SK-MEL-5 (cell line): ENCODE measurements at regions not wholly inside any gene's neighbourhood (a gene's known extent, or its start where the extent isn't known, plus 50 kb on each side); places are given as distances from the start of the nearest gene placed in this dataset.
"Not testable (repeated sequence)": the region's sequence is repeated elsewhere in the genome, so short reads cannot be mapped to it uniquely, and the experiment has no call there.

ENCODE experiments used
- DNase-seq: peaks from one replicate; pipeline ENCODE4 v3.0.0-alpha.2; 2016; ENCODE audit warnings: low read depth, low spot score
- in situ Hi-C: cut with HindIII; loops from 2 replicates; pipeline ENCODE4 v1.10.0; 2016; ENCODE audit warnings: low sequenced_read_pairs, high pct_unique_total_duplicates, low pct_unique_long_range_greater_than_20kb

- DNase-seq = peak; percentile 57
- in situ Hi-C loops = no loop called here
These were observed 195.1 kb downstream of the KCNS3 start for GRCh38 chr2:18073601-18074000.

- peak; percentile 94 for DNase-seq
- in situ Hi-C loops = no loop called here
These were observed 189.3 kb downstream of the KCNS3 start for GRCh38 chr2:18067588-18068384.

DNA sequence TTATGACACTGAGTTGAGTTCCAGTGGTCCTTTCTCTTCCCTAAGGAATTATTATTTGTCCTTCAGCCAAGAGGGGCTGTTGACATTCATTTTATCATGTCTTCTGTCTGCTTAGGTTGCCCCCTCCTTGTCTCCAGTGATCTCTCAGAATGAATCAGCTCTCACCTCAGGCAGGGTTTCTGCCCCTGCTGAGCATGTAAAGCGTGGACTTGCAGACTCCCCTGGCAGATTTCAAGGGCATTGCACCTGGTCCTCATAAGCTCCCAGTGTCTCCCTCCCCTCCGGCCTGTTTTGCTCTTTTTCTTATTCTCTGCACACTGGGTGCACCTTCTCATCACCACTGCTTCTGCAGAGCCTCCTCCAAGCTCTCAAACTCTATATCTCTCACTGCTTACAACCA lies 188.4 kb downstream of the KCNS3 start:
- in situ Hi-C loops = no loop called here
- peak; percentile 51 for DNase-seq

GRCh38 chr2:18066066-18066465 lies 187.6 kb downstream of the KCNS3 start:
- DNase-seq = no peak
- in situ Hi-C loops = no loop called here

- no peak for DNase-seq
- in situ Hi-C loops = no loop called here
These were observed 186.8 kb downstream of the KCNS3 start for GRCh38 chr2:18065249-18065648.

GRCh38 chr2:18063826-18064470 lies 185.5 kb downstream of the KCNS3 start:
- in situ Hi-C loops = no loop called here
- DNase-seq = no peak

DNA sequence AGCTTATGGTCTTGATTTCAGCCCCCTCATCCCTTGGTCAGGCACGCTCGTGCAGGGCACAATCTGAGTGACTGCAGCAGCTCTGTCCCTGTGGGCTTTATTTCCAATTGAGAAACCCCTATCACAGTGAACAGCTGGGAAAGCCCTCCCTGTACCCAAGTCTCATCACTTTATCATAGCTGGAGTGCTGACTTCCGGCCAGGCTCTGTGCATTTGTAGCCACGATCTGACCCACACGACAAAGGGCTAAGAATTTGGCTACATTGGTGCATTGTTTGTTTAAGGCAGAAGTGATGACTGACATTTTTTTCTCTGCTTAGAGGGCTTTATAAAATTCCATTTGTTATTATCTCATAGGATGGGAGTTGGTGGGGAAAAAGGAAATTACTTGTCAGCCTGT lies 184.4 kb downstream of the KCNS3 start:
- no peak for DNase-seq
- in situ Hi-C loops = no loop called here

- in situ Hi-C loops = no loop called here
- no peak for DNase-seq
These were observed 183.2 kb downstream of the KCNS3 start for GRCh38 chr2:18061717-18062116.

GRCh38 chr2:18057657-18058056 lies 179.2 kb downstream of the KCNS3 start:
- in situ Hi-C loops = no loop called here
- DNase-seq = no peak

GRCh38 chr2:18055290-18055689 lies 176.8 kb downstream of the KCNS3 start:
- no peak for DNase-seq
- in situ Hi-C loops = no loop called here

DNA sequence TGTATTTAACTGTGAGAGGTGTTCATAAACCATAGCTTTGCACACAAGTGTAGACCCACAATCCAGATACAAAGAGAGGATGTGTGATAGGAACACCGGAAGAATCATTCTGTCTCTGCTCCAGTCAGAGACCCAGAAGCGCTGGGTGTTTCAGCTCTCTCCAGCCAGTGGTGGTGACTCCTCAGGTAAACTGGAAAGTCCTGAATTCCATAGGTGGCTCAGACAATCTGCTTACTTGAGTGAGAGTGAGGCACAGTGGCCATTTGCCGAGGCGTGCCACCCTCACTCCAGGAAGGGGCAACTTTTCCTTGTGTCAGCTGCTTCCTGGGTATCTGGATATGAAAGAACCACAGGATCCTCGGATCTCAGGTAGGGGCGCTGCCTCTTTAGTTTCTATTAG lies 171.5 kb downstream of the KCNS3 start:
- in situ Hi-C loops = no loop called here
- DNase-seq = no peak

DNA sequence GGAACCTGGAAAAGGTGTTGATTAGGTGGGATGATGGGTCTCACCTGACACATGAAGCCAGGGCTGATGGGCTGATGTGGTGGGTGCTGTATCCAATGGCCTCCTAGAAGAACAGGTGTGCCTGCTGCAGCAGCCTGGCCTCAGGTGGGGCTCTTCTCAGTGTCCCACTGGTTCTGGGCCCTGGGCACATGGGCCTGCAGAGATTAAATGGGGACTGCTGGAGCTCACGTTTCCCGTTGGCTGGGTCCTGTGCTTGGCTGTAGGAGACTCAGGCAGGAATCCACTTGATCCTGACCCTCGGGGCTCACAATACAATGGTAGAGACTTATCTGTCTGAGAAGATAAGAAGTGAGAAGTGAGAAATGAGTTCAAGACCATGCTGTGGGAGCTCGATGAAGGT lies 170.9 kb downstream of the KCNS3 start:
- no peak for DNase-seq
- in situ Hi-C loops = no loop called here

DNA sequence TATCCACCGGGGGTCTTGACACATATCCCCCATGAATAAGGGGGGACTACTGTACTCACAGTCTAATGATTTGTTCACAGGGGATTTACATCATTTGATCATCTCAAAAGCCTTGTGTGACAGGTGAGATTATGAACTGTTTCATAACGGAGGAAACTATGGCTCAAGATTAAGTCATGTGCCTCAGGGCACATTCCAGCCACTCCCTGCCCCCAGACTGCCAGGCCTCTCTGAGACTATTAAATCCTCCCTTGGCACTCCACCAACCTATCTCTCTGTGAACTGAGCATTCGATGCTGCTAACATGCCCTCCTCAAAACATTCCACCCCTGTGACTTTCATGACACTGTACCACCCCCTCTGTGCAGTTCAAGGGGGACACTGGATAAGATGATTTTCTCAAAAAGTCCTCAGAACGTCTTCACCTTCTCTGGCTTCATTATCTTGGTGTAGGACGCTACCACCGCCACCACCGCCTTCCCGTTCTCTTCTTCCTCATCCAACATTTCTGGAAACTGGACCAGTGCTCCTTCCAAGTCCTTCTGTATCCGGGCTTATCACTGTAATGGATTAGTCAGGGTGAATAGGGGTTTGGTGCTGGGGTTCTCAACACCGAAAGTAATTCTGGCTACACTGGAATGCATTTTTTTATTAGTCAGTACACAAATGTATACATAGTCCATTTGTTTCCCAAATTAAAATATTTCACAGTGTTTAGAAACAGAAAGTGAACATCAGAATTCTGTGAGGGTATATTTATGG lies 169.6 kb downstream of the KCNS3 start:
- DNase-seq = peak; percentile 42
- in situ Hi-C loops = no loop called here

DNA sequence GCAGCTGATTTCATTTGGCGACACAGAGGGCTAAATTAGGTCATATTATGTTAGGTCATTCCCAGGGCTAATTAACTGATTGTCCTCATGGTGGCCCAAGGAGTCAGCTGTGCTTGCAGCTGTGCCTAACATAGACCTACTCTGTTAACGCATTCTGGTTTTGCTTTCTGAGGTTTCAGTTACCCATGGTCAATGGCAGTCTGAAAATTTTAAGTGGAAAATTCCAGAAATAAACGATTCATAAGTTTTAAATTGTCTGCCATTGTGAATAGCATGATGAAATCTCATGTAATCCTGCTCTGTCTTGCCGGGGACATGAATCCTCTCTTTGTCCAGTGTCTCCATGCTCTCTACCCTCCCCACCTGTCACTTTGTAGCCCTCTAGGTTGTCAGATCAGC lies 168.7 kb downstream of the KCNS3 start:
- in situ Hi-C loops = no loop called here
- DNase-seq = peak; percentile 42

DNA sequence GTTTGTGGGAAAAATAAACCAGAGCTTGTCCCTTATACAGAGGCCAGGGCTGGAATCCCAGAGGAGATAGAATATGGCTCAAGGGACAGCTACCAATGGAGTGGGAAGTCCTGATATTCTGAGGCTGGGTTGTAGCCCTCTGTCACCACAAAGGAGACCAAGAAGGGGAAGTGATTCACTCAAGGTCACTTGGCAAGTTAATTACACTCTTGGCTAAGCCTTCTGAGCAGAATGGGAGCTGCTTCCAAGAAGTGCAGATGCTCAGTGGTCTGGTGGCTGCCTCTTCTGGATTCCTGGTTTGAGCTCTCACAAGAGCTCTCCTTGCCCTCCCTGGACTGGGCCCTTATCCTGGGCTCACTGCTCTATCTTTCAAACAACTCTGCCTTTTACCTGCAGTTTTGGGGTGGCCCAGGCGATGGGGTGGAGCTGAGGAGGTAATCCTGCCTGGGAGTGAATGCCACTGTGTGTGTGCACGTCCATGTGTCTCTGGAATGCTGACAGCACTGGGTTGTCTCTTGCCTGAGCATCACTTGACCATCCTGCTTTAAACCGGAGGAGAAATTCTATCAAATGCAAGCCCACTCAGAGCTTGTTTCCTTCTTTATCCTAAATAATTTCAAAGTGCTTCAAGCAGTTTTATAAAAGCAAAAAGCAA lies 168.2 kb downstream of the KCNS3 start:
- in situ Hi-C loops = no loop called here
- DNase-seq = no peak

DNA sequence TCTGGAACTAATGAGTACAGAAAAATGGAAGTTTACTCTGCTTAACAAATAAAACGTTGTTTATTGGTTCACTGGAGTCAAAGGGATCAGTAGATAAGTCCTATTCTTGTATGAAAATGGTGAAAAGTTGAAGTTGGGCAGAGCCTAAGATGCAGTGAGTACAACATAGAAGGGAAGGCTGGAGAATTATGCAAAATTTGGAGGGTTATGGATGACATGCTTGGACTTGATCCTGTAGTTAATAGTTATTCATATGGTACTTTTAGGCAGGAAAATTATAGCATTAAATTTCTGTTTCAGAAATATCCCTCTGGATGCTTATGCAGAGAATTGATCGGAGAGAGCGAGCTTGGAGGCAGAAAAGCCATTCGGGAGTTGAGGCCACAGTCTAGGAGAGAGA lies 167.6 kb downstream of the KCNS3 start:
- in situ Hi-C loops = no loop called here
- no peak for DNase-seq

GRCh38 chr2:18045230-18045629 lies 166.8 kb downstream of the KCNS3 start:
- in situ Hi-C loops = no loop called here
- DNase-seq = no peak

- DNase-seq, in situ Hi-C loops: not testable (repeated sequence)
These were observed 138.9 kb downstream of the KCNS3 start for GRCh38 chr2:18017381-18017780.
